Body of pancreas (tissue), 4 donors: ENCODE measurements at regions not wholly inside any gene's neighbourhood (a gene's known extent, or its start where the extent isn't known, plus 50 kb on each side); places are given as distances from the start of the nearest gene placed in this dataset.

ENCODE experiments used
- CTCF ChIP-seq, 7 experiments: fragments of 450-650 bp in 4 of 7; fragments of 200-600 bp in 3 of 7; sonication (generic) in 3 of 7; IDR thresholded peaks; one replicate each; pipeline ENCODE4 v1.5.1; 2016 to 2019; ENCODE audit warnings: antibody characterized with exemption in 7 of 7
- POLR2A ChIP-seq, 3 donors: fragments of 450-650 bp; IDR thresholded peaks; one replicate each; pipeline ENCODE4 v1.6.1; 2016; ENCODE audit warnings: antibody characterized with exemption in 3 of 3, mild to moderate bottlenecking in 2 of 3

- TF ChIP-seq POLR2A (IDR thresholded peaks at IDR 0.05) (no peak), CTCF (IDR thresholded peaks at IDR 0.05) (no peak)
Measured at GRCh38 chr11:26027887-26028286, 304.0 kb upstream of the ANO3 start.
